Lung (tissue), 11 donors: ENCODE measurements at regions not wholly inside any gene's neighbourhood (a gene's known extent, or its start where the extent isn't known, plus 50 kb on each side); places are given as distances from the start of the nearest gene placed in this dataset.
A peak's percentile ranks its signal among the peaks of the same experiment; 100 is the strongest.

Source experiments
- ATAC-seq: fragments of 200-7000 bp; cut with Tn5 transposase; one replicate; pipeline ENCODE4 v1.9.1; 2020; ENCODE audit warnings: moderate number of reproducible peaks; ENCODE audit not compliant: insufficient read depth, low FRiP score
- DNase-seq, 3 donors: peaks; one replicate each; pipeline ENCODE4 v3.0.0-alpha.2; 2013 to 2017
- H3K27ac ChIP-seq, 2 donors: one replicate each; pipeline ENCODE4 v1.5.1; 2013; ENCODE audit warnings: mild to moderate bottlenecking in 2 of 2, moderate library complexity in 2 of 2, control low read depth in 1 of 2, inconsistent platforms in 1 of 2, low read depth in 1 of 2, low read length in 1 of 2
- H3K27me3 ChIP-seq, 3 donors: one replicate each; pipeline ENCODE4 v1.5.1; 2013; ENCODE audit warnings: low read length in 2 of 3; ENCODE audit not compliant: control insufficient read depth in 3 of 3, insufficient read depth in 3 of 3
- H3K36me3 ChIP-seq, 4 donors: one replicate each; pipeline ENCODE4 v1.5.1; 2013; ENCODE audit warnings: low read length in 4 of 4, mild to moderate bottlenecking in 1 of 4, moderate library complexity in 1 of 4; ENCODE audit not compliant: control insufficient read depth in 4 of 4, insufficient read depth in 4 of 4
- H3K4me1 ChIP-seq, 5 donors: one replicate each; pipeline ENCODE4 v1.5.1; 2013; ENCODE audit warnings: low read length in 5 of 5, mild to moderate bottlenecking in 2 of 5, moderate library complexity in 1 of 5; ENCODE audit not compliant: control insufficient read depth in 5 of 5, insufficient read depth in 5 of 5
- H3K4me3 ChIP-seq: one replicate; pipeline ENCODE4 v1.5.1; 2013; ENCODE audit warnings: mild to moderate bottlenecking, control low read depth, moderate library complexity
- H3K9ac ChIP-seq, 2 donors: one replicate each; pipeline ENCODE4 v1.5.1; 2013; ENCODE audit warnings: low read length in 2 of 2, control low read depth in 1 of 2; ENCODE audit not compliant: insufficient read depth in 1 of 2
- H3K9me3 ChIP-seq, 4 donors: one replicate each; pipeline ENCODE4 v1.5.1; 2013; ENCODE audit warnings: low read length in 3 of 4, mild to moderate bottlenecking in 1 of 4, moderate library complexity in 1 of 4; ENCODE audit not compliant: control insufficient read depth in 4 of 4, insufficient read depth in 3 of 4
- CTCF ChIP-seq: IDR thresholded peaks from 2 replicates; pipeline ENCODE4 v1.5.1; 2012; ENCODE audit warnings: mild to moderate bottlenecking; ENCODE audit errors: control extremely low read depth, extremely low read depth
- WGBS, 2 donors: extraction: QIAGEN DNeasy Blood & Tissue Kit; methylation state at CpG; one replicate each; pipeline ENCODE4 v1.1.7; 2013; 5-methylcytosine and 5-hydroxymethylcytosine counted together
- donor health status: control.
- donor health status: control.
- donor health status: Bipolar disorder and iron deficiency.
- donor health status: healthy.
- donor health status: DM: yes; HTN: yes; CAD: no.

GRCh38 chrX:45830343-45830742 lies 629.7 kb upstream of the DIPK2B start:
- Histone ChIP-seq H3K27me3 (peaks cover 0 to 3% (median 0%) of the 10 kb centered on the region in 3 donors), H3K4me1 (no peaks in the 10 kb centered on the region), H3K4me3 (no peak overlapping the region), H3K36me3 (no peaks in the 10 kb centered on the region), H3K27ac (no peak overlapping the region), H3K9ac (no peak overlapping the region), H3K9me3 (no peaks in the 10 kb centered on the region)
- no peak for TF ChIP-seq CTCF
- WGBS, 2 donors = 76 to 93% methylated on average over 2 of the region's 2 CpGs
- ATAC-seq (no peak), DNase-seq (no peak)

GRCh38 chrX:45824471-45824870 lies 623.8 kb upstream of the DIPK2B start:
- Histone ChIP-seq H3K9me3 (no peaks in the 10 kb centered on the region), H3K4me1 (no peaks in the 10 kb centered on the region), H3K36me3 (no peaks in the 10 kb centered on the region), H3K27me3 (peaks cover 0 to 2% (median 0%) of the 10 kb centered on the region in 3 donors), H3K27ac (no peak overlapping the region), H3K4me3 (no peak overlapping the region), H3K9ac (no peak overlapping the region)
- WGBS, 2 donors = 58 to 80% methylated on average over 6 of the region's 6 CpGs
- DNase-seq (peak in 1 of 3 donors; percentile 11), ATAC-seq (no peak)
- TF ChIP-seq CTCF = no peak

- no peak for ATAC-seq
- 93 to 100% methylated on average over 1 of the region's 1 CpG for WGBS, 2 donors
- Histone ChIP-seq H3K4me1 (no peaks in the 10 kb centered on the region), H3K9ac (no peak overlapping the region), H3K27me3 (peaks cover 0 to 2% (median 0%) of the 10 kb centered on the region in 3 donors), H3K27ac (no peak overlapping the region), H3K36me3 (no peaks in the 10 kb centered on the region), H3K4me3 (no peak overlapping the region), H3K9me3 (no peaks in the 10 kb centered on the region)
- DNase-seq = no peak
- no peak for TF ChIP-seq CTCF
Measured at GRCh38 chrX:45823536-45823935, 622.9 kb upstream of the DIPK2B start.

- TF ChIP-seq CTCF = no peak
- Histone ChIP-seq H3K27me3 (peaks cover 0 to 2% (median 0%) of the 10 kb centered on the region in 3 donors), H3K4me1 (no peaks in the 10 kb centered on the region), H3K9me3 (no peaks in the 10 kb centered on the region), H3K36me3 (no peaks in the 10 kb centered on the region), H3K9ac (no peak overlapping the region), H3K27ac (no peak overlapping the region), H3K4me3 (no peak overlapping the region)
- no peak for DNase-seq
- WGBS, 2 donors = 84 to 93% methylated on average over 3 of the region's 3 CpGs
- no peak for ATAC-seq
Measured at GRCh38 chrX:45822124-45822523, 621.4 kb upstream of the DIPK2B start.
